Right renal pelvis (tissue), 4 donors: ENCODE measurements at regions not wholly inside any gene's neighbourhood (a gene's known extent, or its start where the extent isn't known, plus 50 kb on each side); places are given as distances from the start of the nearest gene placed in this dataset.

ENCODE experiments used
- DNase-seq, 4 donors: peaks; one replicate each; pipeline ENCODE4 v3.0.0-alpha.2; 2013; ENCODE audit warnings: low read depth in 4 of 4, low spot score in 3 of 4, missing footprints in 1 of 4

GRCh38 chr5:100479079-100479688 is 56.0 kb upstream of the FAM174A start:
- no peak for DNase-seq

- no peak for DNase-seq
These were observed 63.1 kb upstream of the FAM174A start for GRCh38 chr5:100472091-100472490.

GRCh38 chr5:100469767-100470166 is 65.4 kb upstream of the FAM174A start:
- DNase-seq: no peak

- DNase-seq: no peak
These were observed 70.8 kb upstream of the FAM174A start for GRCh38 chr5:100464418-100464817.

DNA sequence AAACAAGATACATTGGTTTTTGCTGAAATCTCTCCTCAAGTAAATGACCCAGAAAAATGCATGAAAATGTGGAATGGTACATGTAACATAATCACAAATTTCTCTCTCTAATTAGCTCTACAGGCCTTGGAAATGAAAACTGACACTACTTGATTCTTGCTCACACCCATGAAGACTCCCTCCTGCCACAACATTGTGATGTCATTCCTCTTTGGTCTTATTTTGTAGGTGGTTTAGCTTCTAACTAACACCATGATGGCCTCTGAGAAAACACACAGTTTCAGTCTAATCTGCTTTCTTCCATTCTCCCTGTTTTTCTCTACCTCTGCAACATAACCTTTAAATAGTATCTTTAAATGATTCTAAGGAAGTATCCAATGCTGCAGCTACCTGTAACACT is 78.6 kb upstream of the FAM174A start:
- no peak for DNase-seq

- DNase-seq: no peak
These were observed 83.0 kb upstream of the FAM174A start for GRCh38 chr5:100452126-100452525.

DNA sequence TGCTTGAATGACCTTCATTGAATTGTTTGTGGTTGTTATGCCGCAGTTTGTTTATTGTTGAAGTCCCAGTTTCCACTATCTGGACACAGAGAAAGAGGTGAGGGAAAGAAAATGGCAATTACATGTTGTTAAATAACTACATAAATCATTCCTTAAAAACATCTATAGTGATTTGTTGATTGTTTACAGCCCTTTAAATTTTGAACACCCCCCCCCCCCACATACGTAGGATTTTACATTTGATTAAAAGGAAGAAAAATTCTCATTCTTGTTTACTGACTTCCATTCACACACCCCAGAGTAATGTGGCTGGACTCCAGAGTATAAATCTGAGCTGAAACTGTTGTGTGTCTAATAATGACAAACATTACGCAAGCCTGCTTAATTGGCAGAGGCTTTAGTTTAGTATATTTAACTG is 87.1 kb upstream of the FAM174A start:
- DNase-seq: no peak

- no peak for DNase-seq
These were observed 88.2 kb upstream of the FAM174A start for GRCh38 chr5:100446879-100447430.

- no peak for DNase-seq
These were observed 90.2 kb upstream of the FAM174A start for GRCh38 chr5:100444961-100445360.

GRCh38 chr5:100434815-100435214 is 100.4 kb upstream of the FAM174A start:
- DNase-seq: no peak

DNA sequence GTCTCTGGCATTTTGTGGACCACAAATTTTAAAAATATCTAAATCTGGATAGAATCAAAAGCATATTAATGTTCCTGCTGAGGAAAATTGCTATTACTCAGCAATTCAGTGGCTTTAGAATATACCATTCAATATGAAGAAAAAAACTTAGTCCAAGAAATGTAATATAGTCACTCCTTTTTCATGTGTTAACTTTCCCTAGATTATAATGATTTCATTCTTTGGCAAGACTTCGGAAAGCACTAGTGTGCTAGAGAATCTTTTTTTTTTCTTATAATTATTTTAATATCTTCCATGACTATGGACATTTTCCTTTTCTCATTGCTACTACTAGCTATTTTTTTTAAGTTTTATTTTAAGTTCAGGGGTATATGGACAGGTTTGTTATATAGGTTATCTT is 102.4 kb upstream of the FAM174A start:
- no peak for DNase-seq

DNA sequence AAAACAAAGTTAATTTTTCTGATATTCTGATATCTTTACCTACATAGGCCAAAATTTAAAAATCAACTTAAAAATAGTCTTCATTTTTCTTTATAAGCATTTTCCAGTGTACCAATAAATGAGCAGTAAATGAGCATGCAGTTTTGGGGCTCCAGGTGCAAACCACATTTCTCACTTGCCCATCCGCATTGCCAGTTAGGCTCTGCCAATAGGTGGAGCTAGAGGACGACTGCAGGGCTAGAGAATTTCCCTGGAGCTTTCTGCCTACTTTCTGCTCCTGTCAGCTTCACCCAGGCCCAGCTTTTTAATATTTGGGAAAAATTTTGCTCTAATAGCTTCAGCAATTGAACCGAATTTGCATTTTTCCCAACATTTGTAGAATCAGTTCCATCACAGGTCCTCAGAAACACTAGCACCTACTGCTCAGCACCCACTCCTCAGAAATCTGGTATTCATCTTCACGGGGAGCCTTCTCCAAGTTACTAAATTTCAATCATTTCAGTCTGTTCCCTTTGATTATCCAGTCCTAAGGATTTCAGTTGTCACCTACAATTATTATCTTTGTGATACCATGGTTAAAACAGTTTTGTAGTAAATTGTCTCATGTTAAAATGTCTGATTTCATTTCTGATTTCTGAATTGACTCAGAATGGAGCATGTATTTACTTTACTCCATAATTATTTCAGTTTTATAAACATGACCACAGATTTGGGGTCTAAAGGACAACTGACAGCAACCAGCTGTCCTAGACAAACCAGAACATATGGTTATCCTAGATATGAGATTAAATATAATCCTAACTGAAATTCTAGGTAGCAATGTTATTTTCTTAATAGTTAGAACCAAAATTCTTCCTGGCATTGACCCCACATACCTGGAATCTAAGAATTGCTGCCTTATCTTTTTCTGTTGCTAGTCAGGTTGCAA is 104.6 kb upstream of the FAM174A start:
- DNase-seq: peak in 2 of 4 donors; percentile 5 to 9

- no peak for DNase-seq
These were observed 110.4 kb upstream of the FAM174A start for GRCh38 chr5:100424787-100425186.

DNA sequence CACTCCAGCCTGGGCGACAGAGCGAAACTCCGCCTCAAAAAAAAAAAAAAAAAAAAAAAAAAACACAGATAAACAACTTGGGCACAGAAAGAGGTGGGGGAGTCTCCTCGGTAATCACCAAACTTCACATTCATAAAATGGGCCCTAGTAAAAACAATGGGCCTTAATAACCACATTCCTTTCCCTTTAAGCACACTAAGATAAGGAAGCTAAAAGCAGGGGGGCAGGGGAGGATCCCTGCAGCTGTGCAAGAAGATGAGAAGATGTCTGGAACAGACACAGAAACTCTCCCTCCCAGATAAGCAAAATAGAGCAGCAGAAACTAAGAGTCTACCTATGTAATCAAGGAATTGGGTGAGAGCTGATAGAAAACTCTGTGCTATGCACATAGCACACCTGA is 111.2 kb upstream of the FAM174A start:
- DNase-seq: no peak

GRCh38 chr5:100423330-100423729 is 111.8 kb upstream of the FAM174A start:
- no peak for DNase-seq

DNA sequence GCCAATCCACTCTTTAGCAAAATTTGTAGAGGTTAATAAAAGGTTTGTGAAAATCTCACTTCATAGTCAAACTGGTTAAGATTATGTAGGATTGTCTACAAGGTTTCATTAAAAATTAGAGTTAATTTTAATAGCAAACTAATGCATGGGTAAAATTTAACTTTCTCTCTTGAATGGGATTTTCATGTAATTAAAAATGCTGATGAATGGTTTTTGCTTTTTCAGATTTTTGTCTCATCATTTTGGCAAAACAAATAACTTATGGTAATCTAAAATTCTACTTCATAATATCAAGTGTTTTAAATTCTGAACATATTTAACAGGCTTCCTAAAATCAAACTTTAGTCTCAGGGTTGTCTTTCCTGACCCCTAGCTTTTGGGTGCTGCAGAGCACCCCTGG is 113.8 kb upstream of the FAM174A start:
- DNase-seq: no peak

GRCh38 chr5:100418231-100418630 is 116.9 kb upstream of the FAM174A start:
- DNase-seq: no peak

GRCh38 chr5:100409660-100410151 is 125.5 kb upstream of the FAM174A start:
- no peak for DNase-seq

DNA sequence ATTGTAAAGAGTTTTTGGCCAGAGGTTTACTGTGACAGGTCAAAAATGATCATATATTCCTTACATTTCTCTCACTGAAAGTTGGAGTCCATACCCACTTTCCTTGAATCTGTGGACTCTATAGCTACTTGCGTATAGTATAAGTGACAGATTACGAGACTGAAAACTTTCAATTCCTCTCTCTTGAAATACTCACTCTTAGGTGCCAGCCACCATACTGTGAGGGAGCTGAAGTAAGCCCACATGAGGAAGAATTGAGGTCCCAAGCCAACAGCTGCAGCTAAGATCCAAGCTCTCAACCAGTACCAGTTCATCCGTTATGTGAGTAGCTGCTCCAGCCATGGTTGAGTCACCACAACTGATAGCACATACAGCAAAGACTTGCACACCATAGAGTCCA is 128.1 kb upstream of the FAM174A start:
- DNase-seq: no peak

- no peak for DNase-seq
These were observed 128.5 kb upstream of the FAM174A start for GRCh38 chr5:100406640-100407039.

GRCh38 chr5:100402071-100402470 is 133.1 kb upstream of the FAM174A start:
- DNase-seq: no peak

DNA sequence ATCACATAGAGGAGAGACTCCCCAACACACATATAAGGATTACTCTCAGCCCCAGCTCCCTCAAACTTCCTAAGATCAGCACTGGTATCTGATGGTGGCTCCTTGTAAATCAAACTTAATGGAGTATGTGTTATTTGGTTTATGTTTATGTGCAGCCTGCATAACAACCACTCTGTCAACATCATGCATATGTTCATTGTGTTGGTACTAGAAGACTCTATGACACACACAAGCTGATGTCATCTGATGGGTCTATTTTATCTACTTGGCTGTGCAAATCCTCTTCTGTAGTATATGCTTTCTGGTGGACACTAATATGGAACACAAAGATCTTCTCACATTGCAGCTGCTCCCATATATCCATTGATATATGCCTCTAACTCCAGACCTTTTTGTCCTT is 134.0 kb upstream of the FAM174A start:
- DNase-seq: no peak
